AG09309 (cell line): ENCODE measurements at regions not wholly inside any gene's neighbourhood (a gene's known extent, or its start where the extent isn't known, plus 50 kb on each side); places are given as distances from the start of the nearest gene placed in this dataset.

ENCODE experiments used
- DNase-seq: peaks from one replicate; pipeline ENCODE4 v3.0.0-alpha.2; 2010; ENCODE audit warnings: low read depth
- H3K4me3 ChIP-seq: 2 replicates; pipeline ENCODE4 v1.5.1; 2011; ENCODE audit warnings: mild to moderate bottlenecking, low read depth, low read length, moderate library complexity; ENCODE audit not compliant: control insufficient read depth
- CTCF ChIP-seq: IDR thresholded peaks from 2 replicates; pipeline ENCODE4 v1.5.1; 2011; ENCODE audit warnings: mild to moderate bottlenecking, low read depth, low read length, inconsistent platforms; ENCODE audit not compliant: insufficient read depth, control insufficient read depth; ENCODE audit errors: missing control alignments

GRCh38 chr16:76796416-76796815 lies 394.6 kb upstream of the MON1B start:
- no peak overlapping the region for H3K4me3 ChIP-seq
- no peak for TF ChIP-seq CTCF
- DNase-seq = no peak

DNA sequence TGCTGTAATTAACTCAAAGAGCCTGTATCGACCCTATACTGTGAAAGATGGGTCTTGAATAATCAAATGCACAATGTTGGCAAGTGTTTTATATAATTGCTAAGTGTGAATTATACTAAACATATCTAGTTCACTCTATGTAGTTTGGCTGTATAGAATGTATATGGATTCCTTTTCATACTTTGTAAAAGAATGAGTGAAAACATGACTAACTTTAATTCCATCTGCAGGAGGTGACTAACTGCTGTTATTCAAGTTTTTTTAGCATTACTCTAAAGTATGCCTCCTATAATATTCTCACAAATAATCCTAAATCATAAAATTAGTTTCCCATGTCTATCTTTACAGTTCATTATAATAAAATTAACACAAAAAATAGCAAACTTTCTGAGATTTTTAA lies 394.0 kb upstream of the MON1B start:
- no peak for DNase-seq
- H3K4me3 ChIP-seq = no peak overlapping the region
- no peak for TF ChIP-seq CTCF

GRCh38 chr16:76797457-76797856 lies 393.5 kb upstream of the MON1B start:
- DNase-seq = no peak
- H3K4me3 ChIP-seq = no peak overlapping the region
- TF ChIP-seq CTCF = no peak

GRCh38 chr16:76800196-76800595 lies 390.8 kb upstream of the MON1B start:
- no peak for TF ChIP-seq CTCF
- DNase-seq = no peak
- H3K4me3 ChIP-seq = no peak overlapping the region

GRCh38 chr16:76801357-76801756 lies 389.6 kb upstream of the MON1B start:
- TF ChIP-seq CTCF = no peak
- H3K4me3 ChIP-seq = no peak overlapping the region
- DNase-seq = no peak

GRCh38 chr16:76816475-76816874 lies 374.5 kb upstream of the MON1B start:
- DNase-seq = no peak
- no peak for TF ChIP-seq CTCF
- no peak overlapping the region for H3K4me3 ChIP-seq

- no peak overlapping the region for H3K4me3 ChIP-seq
- no peak for DNase-seq
- TF ChIP-seq CTCF = no peak
Observed at GRCh38 chr16:76818606-76819181, 372.3 kb upstream of the MON1B start.
